PC-9 (cell line): ENCODE measurements at regions not wholly inside any gene's neighbourhood (a gene's known extent, or its start where the extent isn't known, plus 50 kb on each side); places are given as distances from the start of the nearest gene placed in this dataset.

Experiments
- EZH2 ChIP-seq: fragments of 200-600 bp; sonication (generic); IDR thresholded peaks from 2 replicates; pipeline ENCODE4 v1.8.0; 2017; ENCODE audit warnings: antibody characterized with exemption, low read depth
- TF ChIP-seq, protein P1 (sequence below): fragments of 200-600 bp; sonication (generic); conservative IDR thresholded peaks from 2 replicates; pipeline ENCODE4 v1.6.1; 2017; ENCODE audit warnings: mixed run types, antibody characterized with exemption, mild to moderate bottlenecking, moderate library complexity

DNA sequence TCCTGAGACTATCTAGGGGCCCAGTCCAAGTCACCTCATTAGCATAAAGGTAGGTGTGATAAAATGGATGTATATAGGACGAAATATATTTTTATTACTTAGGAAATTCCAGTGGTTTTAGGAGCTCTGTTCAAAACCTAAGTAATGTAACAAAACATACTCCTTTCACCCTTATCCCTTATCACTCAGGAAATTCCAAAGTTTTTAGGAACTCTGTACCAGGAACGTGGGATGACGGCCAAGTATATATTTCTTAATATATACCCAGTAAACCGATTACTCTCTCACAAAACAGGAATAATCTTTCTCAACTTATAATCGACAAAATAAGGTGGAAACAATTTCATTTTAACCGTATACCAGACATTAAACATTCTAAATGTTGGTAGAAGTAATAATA lies 195.7 kb downstream of the ZPLD1 start:
- TF ChIP-seq, protein P1, sequence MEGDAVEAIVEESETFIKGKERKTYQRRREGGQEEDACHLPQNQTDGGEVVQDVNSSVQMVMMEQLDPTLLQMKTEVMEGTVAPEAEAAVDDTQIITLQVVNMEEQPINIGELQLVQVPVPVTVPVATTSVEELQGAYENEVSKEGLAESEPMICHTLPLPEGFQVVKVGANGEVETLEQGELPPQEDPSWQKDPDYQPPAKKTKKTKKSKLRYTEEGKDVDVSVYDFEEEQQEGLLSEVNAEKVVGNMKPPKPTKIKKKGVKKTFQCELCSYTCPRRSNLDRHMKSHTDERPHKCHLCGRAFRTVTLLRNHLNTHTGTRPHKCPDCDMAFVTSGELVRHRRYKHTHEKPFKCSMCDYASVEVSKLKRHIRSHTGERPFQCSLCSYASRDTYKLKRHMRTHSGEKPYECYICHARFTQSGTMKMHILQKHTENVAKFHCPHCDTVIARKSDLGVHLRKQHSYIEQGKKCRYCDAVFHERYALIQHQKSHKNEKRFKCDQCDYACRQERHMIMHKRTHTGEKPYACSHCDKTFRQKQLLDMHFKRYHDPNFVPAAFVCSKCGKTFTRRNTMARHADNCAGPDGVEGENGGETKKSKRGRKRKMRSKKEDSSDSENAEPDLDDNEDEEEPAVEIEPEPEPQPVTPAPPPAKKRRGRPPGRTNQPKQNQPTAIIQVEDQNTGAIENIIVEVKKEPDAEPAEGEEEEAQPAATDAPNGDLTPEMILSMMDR: no peak
- TF ChIP-seq EZH2: no peak
